HG03558 (cell line): ENCODE measurements at regions not wholly inside any gene's neighbourhood (a gene's known extent, or its start where the extent isn't known, plus 50 kb on each side); places are given as distances from the start of the nearest gene placed in this dataset.

ENCODE experiments used
- ATAC-seq: cut with Tn5 transposase; IDR thresholded peaks from one replicate; pipeline ENCODE4 v1.9.1; 2021; ENCODE audit warnings: moderate number of reproducible peaks; ENCODE audit not compliant: unreplicated experiment; ENCODE audit errors: extremely low read depth

DNA sequence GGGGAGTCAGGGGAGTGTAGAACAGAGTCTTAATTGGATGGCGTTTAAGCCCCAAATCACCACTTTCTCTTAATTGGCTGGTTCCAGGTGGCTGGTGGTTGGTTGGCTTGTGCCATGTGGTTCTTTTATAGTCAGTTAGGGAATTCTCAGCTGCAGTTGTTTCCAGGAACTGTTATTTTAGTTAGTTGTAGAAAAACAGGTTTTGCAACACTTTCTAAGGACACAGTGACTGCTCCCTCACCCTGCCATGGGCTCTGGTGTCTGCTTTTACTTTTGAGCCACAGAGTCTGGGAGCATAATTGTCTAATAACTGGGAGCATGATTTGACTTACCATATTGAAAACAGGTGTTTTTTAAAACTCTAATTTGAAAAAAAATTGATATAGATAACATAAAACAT is 75.8 kb upstream of the PCDH18 start:
- ATAC-seq = no peak

- ATAC-seq = no peak
Measured at GRCh38 chr4:137602436-137602835, 70.1 kb upstream of the PCDH18 start.

GRCh38 chr4:137601934-137602333 is 69.6 kb upstream of the PCDH18 start:
- no peak for ATAC-seq

DNA sequence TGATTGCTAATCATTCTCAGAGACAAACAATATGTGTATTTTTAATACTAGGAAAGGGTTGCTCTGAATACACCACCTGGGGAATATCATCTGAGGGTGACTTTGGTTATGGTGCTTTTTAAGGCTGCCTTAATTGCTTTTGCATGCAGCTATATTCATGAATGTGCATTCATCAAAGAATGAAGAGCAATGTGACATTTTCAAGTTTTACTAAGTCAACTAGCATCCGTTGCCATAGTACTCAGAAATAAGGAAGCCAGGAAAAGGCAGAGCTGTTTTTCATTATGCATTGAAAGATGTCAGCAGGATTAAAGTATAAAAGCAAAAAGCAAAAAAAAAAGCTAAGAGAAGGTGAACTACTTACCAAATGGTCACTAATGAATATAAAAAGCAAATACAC is 67.4 kb upstream of the PCDH18 start:
- ATAC-seq = no peak

- ATAC-seq = no peak
Measured at GRCh38 chr4:137597752-137598430, 65.6 kb upstream of the PCDH18 start.

DNA sequence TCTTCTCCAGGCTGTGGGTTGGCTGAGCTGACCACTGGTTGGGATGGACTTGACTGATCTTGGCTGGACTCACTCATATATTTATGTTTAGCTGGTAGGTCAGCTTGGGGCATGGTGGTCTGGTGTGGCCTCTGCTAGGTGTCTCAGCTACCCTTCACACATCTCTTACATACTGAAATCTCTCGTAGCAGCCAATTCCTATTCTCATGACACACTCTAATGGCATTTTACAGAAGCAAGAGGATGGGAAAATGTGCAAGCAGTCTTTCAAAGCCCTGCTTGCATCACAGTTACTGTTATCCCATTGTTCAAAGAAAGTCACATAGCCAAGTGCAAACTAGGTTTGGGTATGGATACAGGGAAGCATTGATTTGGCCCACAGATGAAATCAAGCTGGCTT is 55.5 kb upstream of the PCDH18 start:
- ATAC-seq = no peak

GRCh38 chr4:137583671-137584070 is 51.4 kb upstream of the PCDH18 start:
- no peak for ATAC-seq
